DMS53 treated with DMSO at 0.1 percent for 48 hours (cell line): ENCODE measurements at regions not wholly inside any gene's neighbourhood (a gene's known extent, or its start where the extent isn't known, plus 50 kb on each side); places are given as distances from the start of the nearest gene placed in this dataset.
"Not testable (repeated sequence)": the region's sequence is repeated elsewhere in the genome, so short reads cannot be mapped to it uniquely, and the experiment has no call there.

Source experiments
- DNase-seq: peaks from one replicate; lab custom pipeline; 2025; ENCODE audit not compliant: unreplicated experiment; lab: John Stamatoyannopoulos, UW

DNA sequence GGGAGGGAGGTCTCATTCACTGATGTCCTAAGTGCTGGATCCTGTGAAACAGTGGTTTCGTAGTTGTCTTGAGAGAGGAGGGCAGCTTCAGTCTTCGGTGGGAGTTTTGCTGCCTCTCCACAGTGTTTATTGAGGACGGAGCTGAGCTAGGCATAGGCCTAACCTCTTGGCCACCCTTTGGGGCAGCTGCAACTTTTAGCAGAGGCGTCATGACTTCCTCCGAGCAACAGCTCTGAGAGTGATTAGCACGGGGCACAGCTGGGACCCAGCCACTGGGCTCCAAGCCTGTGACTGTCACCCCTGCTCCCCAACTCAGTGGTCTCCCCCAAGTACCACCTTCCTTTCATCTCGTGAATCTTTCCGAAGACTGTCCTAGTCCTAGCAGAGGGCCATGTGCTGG is 139.9 kb upstream of the NCOR2 start:
- no peak for DNase-seq

DNA sequence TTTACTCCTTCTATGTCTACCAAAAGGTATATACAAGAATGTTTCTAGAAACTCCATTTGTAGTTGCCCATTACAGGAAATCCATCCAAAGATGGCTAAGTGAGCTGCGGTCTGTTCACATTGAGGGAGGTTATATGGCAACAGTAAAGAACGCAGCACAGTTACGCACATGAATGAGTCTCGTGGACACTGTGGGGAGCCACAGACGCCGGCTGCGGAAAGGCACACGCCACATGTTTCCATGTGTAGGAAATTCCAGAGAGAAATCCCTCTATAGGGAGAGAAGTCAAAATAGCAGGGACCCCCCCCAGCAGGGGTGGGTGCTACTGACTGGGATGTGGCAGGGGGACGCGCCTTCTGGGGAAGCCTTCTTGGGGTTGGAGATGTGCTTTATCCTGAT is 139.0 kb upstream of the NCOR2 start:
- DNase-seq: no peak

DNA sequence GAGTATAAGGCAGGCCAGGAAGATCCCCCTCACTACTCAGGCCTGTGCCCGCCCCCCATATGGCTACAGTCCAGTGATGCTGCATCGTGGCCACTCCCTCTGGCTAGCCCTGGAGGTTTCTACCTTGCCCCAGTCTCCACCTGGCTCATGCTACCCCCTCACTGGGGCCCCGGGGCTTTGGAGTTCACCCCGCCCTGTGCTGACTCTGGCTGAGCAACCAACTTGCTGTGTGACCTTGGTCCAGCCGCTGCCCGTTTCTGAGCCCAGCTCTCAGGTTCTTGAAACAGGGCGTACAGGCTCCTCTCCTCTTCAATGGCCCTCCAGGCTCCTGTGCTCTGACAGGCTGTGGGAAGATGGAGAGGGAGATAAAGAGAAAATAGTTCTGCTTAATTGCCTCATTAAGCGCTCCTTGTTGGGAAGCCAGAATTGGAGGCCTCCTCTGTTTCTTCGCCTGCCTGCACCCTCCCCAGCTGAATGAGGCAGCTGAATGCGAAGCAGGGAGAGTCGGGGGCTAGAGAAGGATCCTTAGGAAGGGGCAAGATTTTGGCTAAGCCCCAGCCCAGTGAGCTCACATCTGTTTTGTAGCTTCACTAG is 138.2 kb upstream of the NCOR2 start:
- DNase-seq: no peak

DNA sequence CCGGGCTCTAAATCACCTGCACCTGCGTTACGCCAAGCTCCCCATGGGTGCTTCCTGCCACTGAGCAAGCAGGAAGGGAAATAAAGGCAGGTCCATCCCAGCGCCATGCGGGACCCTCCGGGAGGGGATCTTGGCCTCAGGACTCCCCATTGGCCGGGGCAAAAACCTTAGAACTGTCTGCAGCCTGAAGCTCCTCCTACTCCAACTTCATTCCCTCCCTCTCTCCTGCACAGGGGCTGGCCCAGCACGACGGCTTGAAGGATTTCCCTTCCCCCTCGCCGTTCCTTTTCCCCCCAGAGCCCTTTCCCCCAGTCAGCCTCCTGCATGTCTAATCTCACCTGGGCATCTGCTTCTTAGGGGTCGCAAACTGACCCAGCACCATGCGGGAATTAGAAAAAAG is 137.2 kb upstream of the NCOR2 start:
- no peak for DNase-seq

DNA sequence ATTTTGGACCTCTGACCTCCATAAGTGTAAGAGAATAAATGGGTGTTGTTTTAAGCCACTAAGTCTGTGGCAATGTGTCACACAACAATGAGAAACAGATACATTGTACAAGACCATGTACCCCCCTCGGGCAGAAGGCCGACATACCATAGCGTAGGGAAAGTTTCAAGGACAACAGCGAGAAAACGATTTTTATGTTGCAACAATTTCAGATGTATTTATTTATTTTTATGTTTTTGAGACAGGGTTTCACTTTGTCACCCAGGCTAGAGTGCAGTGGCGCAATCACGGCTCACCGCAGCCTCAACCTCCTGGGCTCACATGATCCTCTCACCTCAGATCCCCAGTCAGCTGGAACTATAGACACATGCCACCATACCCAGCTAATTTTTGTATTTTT is 136.4 kb upstream of the NCOR2 start:
- no peak for DNase-seq

DNA sequence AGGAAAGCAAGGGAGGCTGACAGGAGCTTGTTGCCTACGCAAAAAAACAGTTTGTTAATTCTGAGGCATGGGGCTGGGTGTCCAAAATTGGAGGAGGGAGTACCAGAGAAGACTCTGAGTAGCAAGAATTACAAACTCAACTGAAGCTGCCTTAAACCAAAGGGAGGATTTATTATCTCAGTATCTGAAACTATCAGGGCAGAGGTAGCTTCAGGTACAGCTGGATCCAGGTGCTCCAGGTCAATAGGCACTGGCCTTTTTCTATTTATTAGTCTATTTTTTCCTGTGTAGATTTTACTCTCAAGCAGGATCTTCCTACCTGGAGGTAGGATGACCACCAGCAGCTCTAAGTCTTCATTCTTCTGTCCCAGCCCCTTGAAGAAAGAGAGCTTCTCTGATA is 135.3 kb upstream of the NCOR2 start:
- DNase-seq: no peak

DNA sequence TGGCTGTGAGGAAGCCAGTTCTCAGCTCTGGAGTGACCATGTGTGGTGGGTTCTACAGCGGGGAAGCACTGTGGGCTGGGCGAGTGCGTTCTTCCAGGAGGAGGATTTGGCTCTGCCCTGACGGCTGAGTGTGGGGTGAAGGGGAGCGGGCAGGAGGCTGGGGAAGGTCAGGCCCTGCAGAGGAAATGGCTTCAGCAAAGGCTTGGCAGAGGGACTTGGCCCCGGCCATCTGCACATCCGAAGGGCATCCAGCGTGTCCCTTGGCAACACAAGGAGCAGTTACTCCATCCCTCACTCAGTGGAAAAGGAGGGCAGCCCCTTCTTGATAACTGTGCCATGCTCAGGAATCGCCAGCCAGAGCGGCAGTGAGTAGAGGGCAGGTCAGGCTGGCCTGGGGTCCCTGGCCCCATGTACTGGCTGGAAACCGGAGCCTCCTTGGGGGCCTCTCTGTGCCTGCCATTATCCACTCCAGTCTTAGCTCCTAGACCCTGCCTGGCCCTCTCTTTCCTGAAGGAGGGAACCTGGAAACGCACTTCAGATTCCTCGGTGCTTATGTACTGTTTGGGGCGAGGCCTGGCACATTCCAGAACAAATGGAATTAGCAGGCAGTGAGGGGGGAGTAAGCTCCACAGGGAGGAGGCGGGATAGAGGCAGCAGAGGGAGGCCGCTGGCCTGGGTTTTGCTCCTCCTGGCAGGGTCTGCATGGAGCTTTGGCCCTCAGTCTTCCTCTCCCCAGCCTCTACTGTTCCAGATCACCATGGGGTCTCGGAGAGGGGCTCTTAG is 133.6 kb upstream of the NCOR2 start:
- DNase-seq: no peak

DNA sequence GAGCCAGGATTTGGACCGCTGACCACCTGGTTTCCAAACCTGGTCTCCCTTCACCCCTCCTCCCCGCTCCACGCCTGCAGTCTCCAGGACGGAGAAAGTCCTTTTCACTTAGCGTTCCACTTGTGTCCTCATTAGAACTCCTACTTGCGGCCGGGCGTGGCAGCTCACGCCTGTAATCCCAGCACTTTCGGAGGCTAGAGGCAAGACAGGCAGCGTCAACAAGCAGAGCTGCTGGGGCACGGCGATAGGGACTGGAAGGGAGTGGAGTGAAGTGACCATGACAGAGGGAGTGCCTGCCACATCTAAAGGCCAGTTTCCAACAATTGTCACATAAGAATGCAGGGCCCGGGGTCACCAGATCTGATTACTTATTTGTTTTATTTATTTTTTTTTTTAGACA is 132.5 kb upstream of the NCOR2 start:
- no peak for DNase-seq

DNA sequence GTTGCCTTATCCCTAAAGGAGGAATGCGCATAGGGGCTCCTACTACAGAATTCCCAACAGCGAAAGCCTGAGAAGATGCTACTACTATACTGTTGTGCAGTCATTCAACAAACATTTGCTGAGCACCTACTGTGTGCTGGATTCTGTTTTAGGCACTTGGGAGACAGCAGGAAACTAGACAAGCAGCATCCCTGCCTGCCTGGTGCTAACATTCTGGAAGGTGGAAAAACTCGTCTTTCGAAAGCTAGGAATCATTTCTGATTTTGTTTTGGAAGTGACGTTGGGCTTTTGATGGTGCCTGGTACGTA is 131.5 kb upstream of the NCOR2 start:
- DNase-seq: no peak

DNA sequence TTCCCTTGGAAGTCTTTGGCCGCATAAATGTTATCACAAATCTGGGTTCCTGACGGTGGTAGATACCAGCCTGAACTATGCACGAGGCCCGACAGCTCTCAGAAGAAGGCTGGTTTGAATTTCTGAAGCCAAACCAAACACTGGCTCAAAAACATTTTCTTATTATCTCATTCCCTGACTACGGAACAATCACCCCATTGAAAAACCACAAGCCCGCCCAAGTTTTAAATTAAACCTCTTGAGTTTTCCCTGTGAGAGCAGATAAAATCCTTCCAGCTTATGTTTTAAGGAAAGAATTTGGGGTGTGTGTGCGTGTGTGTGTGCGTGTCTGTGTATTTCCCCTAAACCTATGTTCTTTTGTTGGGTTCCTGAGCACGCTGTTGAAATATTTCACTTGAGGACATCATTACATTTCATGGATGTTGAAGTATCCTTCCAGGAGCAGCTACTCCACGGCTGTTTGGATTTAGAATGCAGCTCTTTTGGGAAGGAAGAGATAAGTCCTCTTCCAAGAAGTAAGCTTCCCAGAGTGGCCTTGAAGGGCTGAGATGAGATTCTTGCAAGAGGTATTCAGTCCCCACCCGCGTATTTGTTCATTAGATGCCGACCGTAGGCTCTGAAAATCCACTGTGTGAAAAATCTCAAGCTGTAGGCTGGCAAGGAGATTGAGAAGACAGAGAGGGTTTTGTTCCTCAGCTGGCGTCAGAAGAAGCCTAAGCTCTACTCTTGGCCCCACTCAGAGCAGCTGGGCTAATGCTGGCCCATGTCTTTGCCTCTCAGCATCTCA is 131.0 kb upstream of the NCOR2 start:
- DNase-seq: no peak

DNA sequence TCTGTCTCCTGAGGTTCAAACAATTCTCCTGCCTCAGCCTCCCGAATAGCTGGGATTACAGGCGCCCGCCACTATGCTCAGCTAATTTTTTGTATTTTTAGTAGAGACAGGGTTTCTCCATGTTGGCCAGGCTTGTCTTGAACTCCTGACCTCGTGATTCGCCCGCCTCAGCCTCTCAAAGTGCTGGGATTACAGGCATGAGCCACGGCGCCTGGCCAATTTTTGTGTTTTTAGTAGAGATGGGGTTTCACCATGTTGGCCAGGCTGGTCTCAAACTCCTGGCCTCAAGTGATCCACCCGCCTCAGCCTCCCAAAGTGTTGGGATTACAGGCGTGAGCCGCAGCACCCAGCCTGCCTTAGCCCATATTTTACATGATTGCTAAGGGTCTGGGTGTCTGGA is 130.3 kb upstream of the NCOR2 start:
- not testable (repeated sequence) for DNase-seq

DNA sequence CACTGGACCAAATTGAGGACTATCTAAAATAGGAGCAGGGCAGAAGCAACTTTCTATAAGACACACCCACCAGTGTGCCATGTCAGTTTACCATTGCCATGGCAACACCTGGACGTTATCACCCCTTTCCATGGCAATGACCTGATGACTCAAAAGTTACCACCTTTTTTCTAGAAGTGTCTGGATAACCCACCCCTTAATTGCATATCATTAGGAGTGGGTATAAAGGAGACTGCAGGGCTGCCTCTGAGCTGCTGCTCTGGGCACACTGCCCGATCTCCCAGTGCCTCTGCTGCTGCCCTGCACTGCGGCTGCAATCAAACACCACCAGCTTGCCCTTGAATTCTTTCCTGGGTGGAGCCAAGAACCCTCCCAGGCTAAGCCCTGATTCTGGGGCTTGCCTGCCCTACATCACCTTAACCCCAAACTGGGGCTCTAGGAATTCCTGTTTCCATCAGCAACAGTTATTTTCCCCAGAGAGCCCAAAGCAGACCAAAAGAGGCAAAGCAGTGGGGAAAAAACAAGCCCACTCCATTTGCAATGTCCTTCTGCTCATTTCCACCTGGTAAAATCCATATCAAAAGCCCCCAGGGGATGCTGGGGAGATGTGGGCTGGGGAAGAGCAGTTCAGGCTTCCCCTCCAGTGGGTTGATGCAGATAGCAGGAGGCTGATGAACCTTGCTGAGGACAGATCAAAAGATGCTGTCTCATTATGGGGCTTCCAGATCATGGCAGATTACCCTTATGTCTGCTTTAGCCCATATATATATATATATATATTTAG is 129.5 kb upstream of the NCOR2 start:
- peak; percentile 59 for DNase-seq

DNA sequence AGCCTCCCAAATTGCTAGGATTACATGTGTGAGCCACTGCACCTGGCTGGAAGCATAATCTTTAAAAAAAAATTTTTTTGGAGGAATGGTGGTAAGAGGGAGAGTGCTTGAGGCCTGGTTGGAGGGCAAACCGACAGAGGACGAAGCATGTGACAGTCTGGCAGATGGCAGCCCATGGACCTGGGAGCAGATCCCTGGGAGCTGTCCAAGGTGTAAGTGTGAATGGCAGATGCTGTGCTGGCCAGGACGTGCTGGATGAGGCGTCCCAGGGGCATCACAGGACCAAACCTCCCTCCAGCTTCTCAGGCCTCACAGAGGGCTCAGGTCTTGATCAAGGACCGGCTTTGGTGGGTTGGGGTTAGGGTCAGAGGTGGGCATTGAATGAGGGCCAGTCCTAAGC is 128.4 kb upstream of the NCOR2 start:
- DNase-seq: peak; percentile 79

DNA sequence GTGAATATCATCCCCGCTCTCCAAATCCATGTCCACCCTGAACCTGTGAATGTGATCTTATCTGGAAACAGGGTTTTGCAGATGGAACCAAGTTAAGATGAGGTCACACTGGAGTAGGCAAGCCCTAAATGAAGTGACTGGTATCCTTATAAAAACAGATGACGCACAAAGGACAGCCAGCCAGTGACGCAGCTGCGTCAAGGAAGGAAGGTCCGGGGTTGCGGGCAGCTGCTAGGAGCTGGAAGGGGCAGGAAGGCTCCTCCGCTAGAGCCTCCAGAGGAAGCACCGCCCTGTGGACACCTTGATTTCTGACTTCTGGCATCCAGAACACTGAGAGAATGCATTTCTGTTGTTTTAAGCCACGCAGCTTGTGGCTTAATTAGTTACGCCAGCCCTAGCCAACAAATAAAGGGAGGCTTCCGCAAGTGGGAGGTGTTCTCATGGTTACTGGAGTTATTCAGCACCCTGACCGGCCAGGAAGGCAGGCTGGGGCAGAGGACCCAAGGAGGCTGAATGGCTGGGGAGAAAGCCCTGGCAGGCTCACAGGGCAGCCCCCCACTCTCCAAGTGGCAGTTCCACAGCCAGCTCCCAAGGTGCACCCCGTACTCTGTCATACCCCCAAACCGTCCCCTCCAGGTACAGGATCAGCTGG is 127.6 kb upstream of the NCOR2 start:
- DNase-seq: no peak

DNA sequence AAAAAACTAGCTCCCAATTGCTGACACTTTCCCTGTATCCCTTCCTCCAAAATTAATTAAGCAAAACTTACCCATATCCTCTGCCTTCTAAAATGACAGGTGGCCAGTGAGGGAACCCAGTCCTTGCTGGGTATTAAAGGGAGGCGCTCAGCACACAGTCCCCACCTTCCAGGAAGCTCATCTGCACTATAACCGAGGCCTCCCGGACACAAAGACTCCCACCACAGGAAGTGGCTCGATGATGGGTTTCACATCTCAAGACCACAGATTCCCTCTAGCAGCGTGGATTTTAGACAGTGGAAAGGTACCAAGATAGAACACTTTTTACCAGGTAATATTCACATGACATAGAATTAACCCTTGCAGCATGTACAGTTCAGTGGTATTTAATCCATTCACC is 126.8 kb upstream of the NCOR2 start:
- no peak for DNase-seq

DNA sequence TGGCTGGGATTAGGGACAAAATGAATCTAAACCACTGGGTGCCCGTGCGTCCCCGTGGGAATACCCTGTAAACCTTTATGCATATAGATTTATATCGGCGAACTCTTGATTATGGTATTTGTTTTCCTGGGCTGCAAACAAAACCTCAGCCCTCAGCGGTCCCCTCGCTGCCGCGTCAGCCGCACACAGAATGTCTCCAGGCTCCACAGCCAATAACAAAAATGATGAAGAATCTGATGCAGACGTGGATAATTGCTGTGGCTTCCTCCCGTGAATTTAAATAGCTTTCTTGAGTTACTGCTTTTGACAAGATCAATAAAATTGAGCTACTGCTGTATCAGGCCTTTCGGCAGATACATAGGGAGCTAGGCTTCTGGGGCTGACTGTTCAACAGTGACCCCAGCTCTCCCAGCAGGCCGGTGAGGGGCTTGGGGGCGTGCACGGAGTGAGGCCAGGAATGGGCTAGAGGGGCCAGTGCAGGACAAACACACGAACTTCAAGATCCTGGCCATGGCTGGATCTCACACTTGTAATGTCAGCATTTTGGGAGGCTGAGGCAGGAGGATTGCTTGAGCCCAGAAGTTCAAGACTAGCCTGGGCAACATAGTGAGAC is 125.8 kb upstream of the NCOR2 start:
- DNase-seq: no peak

DNA sequence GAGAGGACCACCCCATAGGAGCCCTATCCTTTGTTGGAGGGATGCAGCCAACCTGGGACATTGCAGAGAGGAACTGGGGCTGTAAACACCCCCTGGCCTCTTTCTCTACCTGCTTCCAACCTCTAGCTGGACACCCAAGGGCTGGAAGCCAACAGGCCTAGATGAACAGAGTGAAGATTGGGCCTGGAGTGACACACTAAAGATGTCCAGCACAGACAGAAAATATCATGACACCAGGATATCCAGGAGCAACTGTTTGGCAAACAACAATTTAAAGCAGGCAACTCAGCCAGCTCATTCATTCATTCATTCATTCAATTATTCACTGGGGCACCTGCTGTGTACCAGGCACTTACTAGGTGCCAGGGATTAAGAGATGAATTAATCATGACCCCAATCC is 125.0 kb upstream of the NCOR2 start:
- no peak for DNase-seq

DNA sequence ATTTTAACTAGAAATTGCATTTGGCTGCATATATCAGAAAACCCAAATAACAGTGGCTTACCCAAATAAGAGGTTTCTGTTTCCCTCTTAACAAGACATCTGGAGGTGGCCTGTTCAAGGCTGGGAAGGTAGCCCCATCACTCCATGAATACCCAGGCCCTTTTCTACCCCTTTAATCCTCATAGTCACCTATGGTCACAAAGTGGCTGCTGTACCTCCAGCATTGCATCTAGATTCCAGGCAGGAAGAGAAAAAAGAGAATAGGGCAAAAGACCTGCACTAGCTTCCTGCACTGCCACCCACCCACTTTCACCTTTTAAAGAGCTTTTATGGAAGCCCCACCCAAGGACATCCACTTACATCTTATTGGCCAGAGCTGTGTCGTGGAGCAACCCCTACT is 124.0 kb upstream of the NCOR2 start:
- DNase-seq: no peak

DNA sequence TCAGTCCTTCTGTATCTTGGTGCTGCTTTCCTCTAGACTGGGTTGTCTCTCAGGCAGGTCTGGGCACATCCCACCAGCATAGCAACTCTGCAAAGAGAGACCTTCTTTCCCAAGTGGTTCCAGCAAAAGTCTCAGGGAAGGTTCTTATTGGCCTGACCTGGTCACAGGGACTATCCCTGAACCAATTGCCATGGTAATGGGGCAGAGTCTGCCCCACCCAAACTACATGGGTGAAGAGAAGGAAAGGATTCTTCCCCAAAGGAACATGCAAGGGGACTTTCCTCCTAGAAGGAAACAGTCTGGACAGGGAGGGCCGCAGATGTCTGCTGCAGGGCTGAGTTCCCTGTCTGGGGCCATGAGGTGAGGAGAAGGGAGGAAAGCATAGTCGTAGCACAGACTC is 122.2 kb upstream of the NCOR2 start:
- DNase-seq: no peak

DNA sequence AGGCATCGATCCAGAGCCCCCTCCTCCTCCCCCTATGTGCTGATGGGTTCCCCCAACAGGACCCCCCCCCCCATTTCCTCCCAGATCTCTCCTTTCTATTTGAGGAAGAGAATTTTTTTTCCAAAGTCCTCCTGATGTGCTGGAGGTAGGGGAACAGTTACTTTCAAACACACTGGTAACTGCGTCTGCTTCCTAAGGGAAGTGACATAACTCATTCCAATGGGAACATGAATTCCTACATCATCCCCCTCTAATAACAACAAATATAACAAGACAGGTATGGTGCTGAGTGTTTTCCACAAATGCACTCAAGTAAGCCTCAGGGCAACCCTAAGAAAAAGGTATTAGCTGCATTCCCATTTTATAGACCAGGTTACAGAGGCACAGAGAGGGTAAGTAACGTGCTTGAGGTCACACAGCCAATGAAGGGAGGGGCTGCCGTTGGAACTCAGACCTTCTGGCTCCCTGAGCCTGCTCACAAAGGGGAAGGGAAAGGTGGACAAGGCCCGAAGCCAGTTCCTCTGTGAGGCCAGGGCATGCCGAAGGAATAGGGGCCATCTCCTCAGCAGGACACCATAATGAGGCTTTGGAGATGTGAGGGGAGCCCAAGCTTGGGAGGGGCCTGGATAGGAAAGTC is 121.1 kb upstream of the NCOR2 start:
- DNase-seq: no peak
